ENCODE measurements at regions not wholly inside any gene's neighbourhood (a gene's known extent, or its start where the extent isn't known, plus 50 kb on each side); places are given as distances from the start of the nearest gene placed in this dataset.
A peak's percentile ranks its signal among the peaks of the same experiment; 100 is the strongest.

DNA sequence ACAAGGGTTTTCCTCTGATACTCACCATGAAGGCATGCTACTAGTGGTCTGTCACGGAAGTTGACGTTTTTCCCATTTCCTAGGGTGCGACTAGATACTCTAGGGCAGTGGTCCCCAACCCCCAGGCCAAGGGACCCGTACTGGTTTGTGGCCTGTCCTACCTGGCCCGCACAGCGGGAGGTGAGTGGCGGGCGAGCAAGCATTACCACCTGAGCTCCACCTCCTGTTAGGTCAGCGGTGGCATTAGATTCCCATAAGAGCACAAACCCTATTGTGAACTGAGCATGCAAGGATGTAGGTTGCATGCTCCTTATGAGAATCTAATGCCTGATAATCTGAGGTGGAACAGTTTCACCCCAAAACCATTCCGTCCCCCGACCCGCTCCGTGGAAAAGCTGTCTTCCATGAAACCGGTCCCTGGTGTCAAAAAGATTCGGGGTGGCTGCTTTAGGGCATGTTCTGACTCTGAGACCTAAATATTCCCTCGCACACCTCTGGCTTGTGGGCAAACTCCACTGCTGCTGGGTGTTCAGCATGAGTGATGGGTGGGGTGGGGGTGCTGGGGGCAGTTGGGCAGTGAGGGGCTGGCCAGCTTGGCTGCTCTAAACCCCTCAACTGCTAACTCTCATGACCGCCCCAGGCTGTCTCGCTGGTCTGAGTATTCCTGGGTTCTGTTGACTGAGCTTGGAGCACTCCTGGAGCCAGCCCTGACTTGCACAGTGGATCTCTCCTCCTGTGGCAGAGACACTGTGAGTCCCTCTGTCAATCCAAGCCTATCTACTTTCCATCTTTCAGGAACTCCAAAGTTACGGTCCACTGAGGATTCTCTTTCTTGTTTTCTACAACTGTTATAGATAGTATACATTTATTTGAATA is 78.3 kb upstream of the NEK6 start:
- DNase-seq (ENCODE audit: low read depth), result no peak

DNA sequence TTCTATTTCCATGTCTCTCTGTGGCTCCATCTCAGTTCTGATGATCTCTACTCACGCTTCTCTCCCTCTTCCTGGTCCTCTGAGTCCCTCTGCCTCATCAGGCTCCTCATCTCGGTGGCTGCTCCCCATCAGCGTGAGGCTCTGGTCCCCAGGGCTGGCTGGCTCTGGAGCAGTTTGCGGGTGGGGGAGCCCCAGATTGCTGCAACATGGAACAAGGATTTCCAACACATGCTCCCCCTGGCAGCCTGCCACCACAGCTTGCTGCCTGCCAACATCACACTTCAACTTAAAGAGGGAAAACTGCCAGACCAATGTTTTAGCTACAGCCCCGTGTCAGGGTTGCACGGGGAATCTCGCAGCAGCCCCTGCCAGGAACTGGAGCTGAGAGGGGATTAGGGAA is 77.2 kb upstream of the NEK6 start:
- no peak for DNase-seq (ENCODE audit: low read depth)

DNA sequence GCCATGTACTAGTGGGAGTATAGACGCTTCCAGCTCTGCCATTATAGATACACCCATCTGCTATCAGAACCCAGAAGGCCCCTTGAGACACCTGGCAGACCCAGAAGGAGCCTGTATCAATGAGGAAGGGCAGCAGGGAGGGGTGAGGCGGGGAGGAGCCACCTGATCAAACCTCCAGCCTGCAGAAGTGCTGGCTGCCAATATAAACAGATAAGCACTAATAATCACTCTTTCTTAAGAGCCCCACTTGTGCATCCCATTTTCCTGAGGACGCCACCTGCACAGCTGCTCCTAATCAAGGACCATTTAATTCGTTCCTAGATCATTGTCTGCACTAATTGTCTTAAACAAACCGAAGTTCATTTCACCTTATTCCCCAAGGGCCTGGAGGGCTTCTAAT is 75.0 kb upstream of the NEK6 start:
- DNase-seq (ENCODE audit: low read depth), result no peak

DNA sequence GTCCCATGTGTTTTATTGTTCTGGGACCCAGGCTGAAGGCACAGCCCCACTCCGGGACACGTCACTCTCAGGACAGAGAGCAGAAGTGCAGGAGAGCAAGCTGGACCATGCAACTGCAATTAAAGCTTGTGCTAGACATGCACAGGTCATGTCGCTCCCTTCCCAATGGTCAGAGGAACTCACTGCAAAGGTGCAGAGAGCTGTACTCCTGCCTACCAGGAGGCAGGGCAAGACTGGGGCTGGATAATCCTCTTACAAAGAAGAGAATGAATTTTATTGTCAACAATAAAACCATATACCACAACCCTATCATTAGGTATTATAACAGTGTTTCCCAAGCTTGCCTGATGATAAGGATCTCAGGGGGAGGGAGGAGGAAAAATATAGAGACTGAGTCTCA is 74.0 kb upstream of the NEK6 start:
- DNase-seq (ENCODE audit: low read depth), result no peak

DNA sequence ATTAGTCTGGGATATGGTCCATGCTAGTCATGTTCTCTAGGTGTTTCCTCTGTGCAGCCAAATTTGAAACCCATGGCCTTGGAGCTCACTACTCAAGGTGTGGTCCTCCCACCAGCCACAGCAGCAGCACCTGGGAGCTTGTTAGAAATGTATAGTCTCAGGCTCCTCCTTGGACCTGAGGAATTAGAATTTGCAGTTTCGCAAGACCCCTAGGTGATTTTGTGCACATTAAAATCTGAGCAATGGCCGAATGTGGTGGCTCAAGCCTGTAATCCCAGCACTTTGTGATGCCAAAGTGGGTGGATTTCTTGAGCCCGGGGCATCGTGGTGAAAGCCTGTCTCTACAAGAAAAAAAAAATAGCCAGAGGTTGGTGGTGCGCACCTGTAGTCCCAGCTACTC is 72.3 kb upstream of the NEK6 start:
- DNase-seq (ENCODE audit: low read depth), result no peak

DNA sequence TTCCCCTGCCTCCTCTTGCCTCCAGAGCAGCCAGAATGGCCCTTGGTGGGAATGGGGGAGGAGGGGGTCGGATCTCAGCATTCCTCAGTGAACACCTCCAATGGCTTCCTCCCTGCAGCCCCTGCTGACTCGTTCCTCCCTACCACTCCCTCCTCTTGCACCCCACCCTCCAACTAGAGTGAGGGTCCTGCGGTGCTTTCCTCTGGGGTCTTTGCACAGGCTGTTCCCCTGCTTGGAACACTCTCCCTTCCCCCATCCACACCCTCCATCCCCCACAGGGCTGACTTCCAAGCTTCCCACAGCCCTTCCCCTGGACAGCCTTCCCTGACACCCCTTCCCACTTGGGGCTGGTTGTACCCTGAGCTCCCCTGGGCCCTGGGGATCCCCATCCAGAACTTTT is 70.4 kb upstream of the NEK6 start:
- DNase-seq (ENCODE audit: low read depth), result no peak

DNA sequence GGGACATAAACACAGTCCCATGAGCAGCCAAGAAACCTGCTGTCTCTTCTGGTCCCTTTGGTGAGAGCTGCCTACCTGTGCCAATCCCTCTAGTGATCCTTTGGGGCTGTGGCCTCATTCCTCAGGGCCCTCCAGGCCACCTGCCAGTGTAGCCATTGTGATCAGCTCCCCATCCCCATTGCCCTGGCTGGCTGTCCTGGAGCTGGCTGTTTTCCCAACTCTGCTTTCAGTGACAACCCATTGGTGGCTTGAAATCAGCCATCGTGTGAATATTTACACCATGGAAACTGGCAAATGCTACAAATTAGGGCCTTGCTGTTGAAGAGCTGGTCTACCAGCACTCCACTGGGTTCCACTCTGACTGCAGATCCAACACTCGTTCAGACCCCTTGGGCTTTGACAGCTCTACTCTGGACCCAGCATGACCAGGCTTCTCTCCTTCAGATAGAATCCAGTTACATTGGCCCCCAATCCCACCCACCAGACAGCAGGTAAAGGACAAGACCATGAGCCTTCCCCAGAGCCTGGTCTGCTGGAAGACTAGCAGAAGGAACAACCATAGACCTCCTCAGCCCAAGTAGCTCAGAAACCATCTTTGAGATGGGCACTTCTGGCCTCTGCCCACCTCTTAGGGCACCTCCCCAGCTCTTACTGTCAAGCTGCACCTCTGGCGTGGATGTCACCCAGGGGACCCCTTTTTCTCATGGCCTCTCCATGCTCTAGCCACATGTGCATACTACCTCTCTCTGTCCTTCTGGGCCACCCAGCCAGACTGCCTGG is 69.2 kb upstream of the NEK6 start:
- DNase-seq (ENCODE audit: low read depth), result no peak

DNA sequence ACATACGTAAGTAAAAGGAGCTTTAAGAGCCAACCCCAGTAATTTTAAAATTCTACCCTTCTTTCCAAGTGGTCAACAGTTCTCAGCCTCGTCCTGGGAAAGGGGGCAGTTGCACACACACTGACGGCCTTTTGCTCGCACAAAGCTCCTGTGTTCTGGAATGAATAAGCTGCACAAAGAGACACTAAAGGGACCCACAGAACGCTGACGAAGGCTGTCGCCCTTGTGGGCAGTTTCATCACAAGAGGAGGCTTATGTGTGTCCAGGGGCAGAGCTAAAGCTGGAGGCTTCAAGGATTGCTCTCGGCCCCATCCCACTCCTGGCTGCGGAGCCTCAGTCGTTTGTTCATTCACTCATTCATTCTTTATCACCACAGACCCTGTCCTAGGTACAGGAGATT is 67.0 kb upstream of the NEK6 start:
- DNase-seq (ENCODE audit: low read depth), result no peak

DNA sequence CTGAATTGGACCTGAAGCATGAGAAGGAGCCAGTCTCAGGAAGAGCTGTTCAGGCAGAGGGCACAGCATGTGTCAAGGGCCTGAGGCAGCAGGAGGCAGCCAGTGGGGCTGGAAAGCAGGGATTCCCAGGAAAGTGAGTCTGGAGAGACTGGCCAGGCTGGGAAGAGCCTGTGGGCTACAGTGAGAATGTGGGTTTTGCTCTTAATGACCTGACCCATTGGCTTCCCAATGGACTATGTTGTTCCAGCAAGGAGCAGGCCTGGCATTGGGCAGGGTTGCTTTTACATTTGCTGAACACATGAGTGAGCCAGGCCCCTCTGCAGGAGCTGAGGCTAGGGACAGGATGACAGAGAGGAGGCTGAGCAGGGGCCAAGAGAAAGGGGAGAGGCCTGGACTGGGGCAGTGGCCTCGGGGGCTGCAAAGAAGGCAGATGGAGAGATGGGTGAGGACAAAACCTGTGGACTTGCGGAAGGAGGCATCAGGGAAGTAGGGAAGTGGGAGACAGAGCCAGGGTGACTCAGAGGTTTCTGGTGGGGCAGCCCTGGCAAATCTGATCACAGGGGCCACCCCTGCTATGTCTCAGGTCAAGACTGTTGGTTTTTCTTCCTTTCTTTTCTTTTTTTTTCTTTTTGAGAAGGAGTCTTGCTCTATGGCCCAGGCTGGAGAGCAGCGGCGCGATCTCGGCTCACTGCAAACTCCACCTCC is 65.9 kb upstream of the NEK6 start:
- DNase-seq (ENCODE audit: low read depth), result no peak

DNA sequence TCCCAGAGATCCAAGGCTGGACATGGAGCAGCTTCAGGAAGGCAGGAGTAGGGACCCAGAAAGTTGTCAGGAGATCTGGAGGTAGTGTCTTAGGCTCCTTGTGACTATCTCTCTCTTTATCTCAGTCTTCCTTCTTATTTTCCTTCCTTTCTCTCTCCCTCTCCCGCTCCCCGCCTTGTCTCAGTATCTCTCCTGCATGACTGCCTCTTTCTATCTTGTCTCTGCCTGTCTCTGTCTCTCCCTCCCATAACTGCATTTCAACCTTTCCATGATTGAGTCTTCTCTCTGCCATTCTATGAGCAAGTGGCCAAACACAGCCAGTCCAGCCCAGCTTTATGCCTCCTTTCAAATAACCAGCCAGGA is 61.0 kb upstream of the NEK6 start:
- DNase-seq (ENCODE audit: low read depth), result no peak

DNA sequence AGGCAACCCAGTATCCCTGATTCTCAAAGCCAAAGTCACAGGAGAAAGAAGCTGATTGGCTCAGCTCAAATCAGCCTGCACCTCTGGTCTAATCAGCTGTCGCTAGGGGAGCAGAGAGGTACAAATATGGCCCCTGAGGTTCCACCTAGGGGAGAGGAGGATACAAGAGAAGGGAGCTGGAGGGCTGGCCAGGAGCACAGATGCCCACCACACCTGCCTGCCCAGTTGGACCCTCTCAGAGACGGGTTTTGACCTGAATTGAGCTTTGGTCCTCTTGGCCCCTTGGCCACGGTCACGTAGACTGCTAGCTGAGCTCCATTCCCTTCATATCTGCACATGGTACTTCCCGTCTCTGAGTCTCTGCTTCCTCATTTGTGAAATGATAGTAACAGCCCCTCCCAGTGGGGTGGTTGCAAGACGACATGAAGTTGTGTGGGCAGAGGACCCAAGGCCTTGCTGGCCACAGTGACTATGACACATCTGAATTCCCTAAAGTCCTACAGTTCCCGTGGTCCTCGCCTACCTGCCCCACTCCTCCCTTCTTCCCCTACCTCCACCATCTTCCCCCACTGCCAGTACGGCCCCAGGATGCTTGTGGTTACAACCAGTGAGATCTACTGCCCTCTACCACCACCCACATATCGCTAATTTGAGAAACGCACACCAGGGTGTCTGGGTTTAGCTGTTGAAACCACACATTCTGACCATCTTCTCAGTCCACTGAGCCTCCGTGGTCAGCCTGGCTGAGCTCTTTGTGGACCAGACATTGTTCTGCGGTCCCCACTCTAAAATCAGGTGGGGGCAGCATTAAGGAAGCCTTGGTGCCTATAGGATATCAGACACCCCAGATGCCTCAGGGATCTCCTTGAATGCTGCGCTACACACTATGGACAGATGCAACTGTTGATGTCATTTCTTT is 60.3 kb upstream of the NEK6 start:
- no peak for DNase-seq (ENCODE audit: low read depth)

DNA sequence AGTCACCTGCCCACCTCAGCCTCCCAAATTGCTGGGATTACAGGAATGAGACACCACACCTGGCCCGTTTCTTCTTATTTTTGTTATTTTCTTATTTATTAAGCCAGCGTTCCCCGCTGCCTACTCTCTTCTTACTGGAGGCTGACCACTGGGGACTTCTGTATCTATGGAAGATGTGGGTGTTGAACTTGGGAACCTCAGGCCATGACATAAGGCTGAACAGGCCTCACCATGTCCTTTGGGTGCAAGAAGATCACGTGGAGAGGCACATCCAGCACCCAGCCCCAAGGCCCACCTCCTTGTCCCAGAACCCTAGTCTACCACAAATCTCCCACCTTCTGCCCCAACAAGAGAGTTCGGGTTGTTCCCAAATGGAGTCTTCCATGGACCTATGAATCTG is 59.4 kb upstream of the NEK6 start:
- no peak for DNase-seq (ENCODE audit: low read depth)

DNA sequence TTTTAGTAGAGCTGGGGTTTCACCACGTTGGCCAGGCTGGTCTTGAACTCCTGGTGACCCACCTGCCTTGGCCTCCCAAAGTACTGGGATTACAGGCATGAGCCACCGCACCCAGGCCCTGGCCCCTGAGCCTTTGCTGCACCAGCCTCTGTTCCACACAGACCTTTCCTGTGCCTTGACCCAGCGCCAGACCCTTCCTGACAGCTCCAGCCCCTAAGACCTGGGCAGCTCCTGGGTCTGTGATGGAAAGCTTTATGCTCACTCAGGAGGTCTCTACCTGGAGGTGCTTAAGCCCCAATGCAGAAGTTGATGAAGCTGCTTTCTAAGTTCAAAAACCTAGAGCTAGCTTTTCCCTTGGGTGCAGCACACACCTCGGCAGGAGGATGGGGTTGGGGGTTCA is 58.8 kb upstream of the NEK6 start:
- DNase-seq (ENCODE audit: low read depth), result no peak

DNA sequence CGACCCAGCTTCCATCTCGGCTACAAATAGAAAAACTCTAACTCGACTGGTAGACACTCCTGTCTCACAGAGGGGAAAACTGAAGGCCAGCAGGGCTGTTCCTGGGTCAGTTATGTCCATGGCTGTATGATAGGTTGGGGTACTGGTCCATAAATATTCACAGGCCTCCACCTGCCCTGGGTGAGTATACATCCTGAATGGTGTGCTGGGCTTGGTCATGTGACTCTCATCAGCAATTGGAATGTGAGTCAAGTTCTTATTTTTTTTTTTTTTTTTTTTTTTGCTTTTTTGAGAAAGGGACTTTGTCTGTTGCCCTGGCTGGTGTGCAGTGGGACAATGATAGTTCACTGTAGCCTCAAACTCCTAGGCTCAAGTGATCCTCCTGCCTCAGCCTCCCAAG is 58.3 kb upstream of the NEK6 start:
- no peak for DNase-seq (ENCODE audit: low read depth)

DNA sequence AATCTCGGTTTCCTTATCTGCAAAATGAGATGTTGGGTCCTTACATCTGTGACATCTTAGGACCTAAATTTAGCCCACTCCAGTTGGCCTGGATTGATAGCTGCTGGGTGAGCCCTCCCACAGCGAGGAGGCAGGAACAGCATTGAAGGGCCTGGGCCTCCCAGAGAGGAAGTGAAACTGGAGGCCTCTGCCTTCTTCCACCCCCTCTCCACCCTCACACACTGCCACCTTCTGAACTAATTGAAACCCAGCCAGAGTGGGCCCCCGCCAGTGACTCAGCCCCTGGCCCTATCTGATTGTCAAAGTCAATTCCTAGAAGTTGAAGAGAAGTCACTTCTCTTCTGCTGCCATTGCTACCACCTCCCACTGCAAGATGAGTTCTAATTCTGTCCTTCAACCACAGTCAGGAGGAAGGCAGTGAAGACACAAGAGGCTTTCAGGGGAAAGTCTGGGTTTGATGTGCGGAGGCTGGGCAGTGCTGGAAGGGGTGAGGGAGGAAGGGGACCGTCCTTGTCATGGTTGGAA is 55.2 kb upstream of the NEK6 start:
- DNase-seq (ENCODE audit: low read depth), result peak; percentile 73

DNA sequence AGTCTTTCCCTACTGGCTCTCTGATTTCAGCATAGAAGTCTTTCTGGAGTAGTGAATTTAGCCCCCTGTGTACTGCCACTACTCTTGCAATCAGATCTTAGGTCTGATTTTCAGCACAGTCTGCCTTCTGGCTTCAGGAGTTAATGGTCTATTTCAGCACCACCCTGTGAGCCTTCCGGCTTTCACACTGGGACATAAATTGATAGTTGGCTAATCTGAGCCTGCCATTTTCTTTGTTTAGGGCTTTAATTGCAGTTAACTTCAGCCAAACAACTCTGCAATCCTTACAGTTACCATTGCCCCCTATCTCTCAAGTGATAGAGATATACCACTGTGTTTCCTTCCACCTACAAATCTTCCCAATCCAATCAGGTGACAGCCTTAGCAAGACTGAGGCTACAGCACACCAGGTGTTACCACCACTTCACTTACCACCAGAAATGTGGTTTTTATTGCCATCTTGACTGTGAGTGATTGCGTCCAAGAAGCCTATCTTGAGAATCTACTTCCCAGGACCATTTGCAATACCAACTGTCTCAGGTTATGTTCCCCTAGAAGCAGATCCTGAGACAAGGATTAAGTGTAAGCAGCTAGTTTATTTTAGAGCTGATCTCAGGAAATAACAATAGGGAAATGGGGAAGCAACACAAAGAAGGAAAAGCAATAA is 51.9 kb upstream of the NEK6 start:
- no peak for DNase-seq (ENCODE audit: low read depth)

DNA sequence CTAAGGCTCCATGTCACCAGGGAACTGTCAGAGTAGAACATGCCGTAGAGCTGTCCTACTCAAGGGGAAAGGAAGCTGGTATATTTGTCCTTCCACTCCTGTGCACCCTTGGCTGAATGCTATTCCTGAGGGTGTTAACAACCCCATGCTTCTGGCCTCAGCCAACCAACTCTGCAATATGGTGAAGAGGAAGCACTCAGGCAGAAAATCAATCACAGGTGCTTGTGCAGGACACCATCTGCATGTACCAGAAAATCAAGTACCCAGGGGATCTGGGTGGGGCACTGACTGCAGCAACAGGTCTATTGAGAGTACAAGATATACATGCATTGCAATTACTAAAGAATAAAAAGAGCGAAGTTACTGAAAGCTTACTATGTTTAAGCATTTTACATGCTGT is 51.4 kb upstream of the NEK6 start:
- no peak for DNase-seq (ENCODE audit: low read depth)

All from activated gamma-delta T cell treated with anti-CD3 and anti-CD28 coated beads, Interleukin-2, amount 50 U/mL, for 16 hours (primary cell).